HepG2 (cell line): ENCODE measurements at regions not wholly inside any gene's neighbourhood (a gene's known extent, or its start where the extent isn't known, plus 50 kb on each side); places are given as distances from the start of the nearest gene placed in this dataset.

ENCODE experiments used
- ATAC-seq: fragments of 200-7000 bp; cut with Tn5 transposase; 3 replicates; pipeline ENCODE4 v1.9.1; 2020; ENCODE audit warnings: mild to moderate bottlenecking, moderate library complexity
- BruUV-seq: library from RNA; stranded (reverse); fragments of 400-500 nt; replicated peaks from 2 replicates; lab custom pipeline; 2021; lab: Mats Ljungman, UMichigan
- CTCF ChIA-PET: fragments of 300-600 bp; formaldehyde crosslinking; extraction: SDS; loops from one replicate; lab custom pipeline; 2021; ENCODE audit warnings: low total read pairs, inconsistent platforms, low intra/inter-chr PET ratio; lab: Yijun Ruan, JAX
- POLR2A ChIA-PET: fragments of 350-600 bp; sonication (Branson Sonifier 250); formaldehyde crosslinking; loops from one replicate; lab custom pipeline; 2020; ENCODE audit warnings: antibody characterized with exemption, inconsistent platforms; lab: Yijun Ruan, JAX
- DNase-seq: peaks from one replicate; pipeline ENCODE4 v3.0.0-alpha.2; 2015; ENCODE audit warnings: low spot score
- FAIRE-seq: peaks from 3 replicates; lab custom pipeline; 2011; peaks lifted over from hg19 to GRCh38; lab: Jason Lieb, UNC
- H2AFZ ChIP-seq: one replicate; pipeline ENCODE4 v1.6.1; 2011; ENCODE audit warnings: low read length, inconsistent platforms
- H3K27ac ChIP-seq: fragments of 300-600 bp; 3 replicates; pipeline ENCODE4 v1.8.0; 2011; ENCODE audit warnings: mixed run types, mild to moderate bottlenecking, mixed read lengths, low read length, inconsistent platforms; ENCODE audit not compliant: insufficient read depth; ENCODE audit errors: extremely low read length
- H3K27me3 ChIP-seq, 2 experiments: fragments of 200-600 bp in 1 of 2; 2 replicates in 1 of 2; 3 replicates in 1 of 2; pipeline versions ENCODE4 v1.6.0 to v1.8.0; 2011; ENCODE audit warnings: low read length in 2 of 2, mild to moderate bottlenecking in 2 of 2, moderate library complexity in 2 of 2, inconsistent platforms in 1 of 2; ENCODE audit not compliant: insufficient read depth in 2 of 2, control insufficient read depth in 1 of 2
- H3K36me3 ChIP-seq, 2 experiments: fragments of 200-600 bp in 1 of 2; replicated peaks in 1 of 2; 2 replicates in 1 of 2; 3 replicates in 1 of 2; pipeline versions ENCODE4 v1.5.1 to v1.8.0; 2011; ENCODE audit warnings: low read length in 2 of 2, inconsistent platforms in 1 of 2; ENCODE audit not compliant: insufficient read depth in 2 of 2, control insufficient read depth in 1 of 2
- H3K4me1 ChIP-seq: 2 replicates; pipeline ENCODE4 v1.5.1; 2012; ENCODE audit warnings: low read length, inconsistent platforms; ENCODE audit not compliant: insufficient read depth
- H3K4me2 ChIP-seq: 2 replicates; pipeline ENCODE4 v1.6.0; 2011; ENCODE audit warnings: low read depth, low read length, inconsistent platforms
- H3K4me3 ChIP-seq, 3 experiments: fragments of 200-600 bp in 1 of 3; sonication (generic), shearing (Covaris generic) in 1 of 3; replicated peaks in 1 of 3; 2 replicates each; pipeline ENCODE4 v1.5.1; 2011 to 2016; ENCODE audit warnings: low read length in 3 of 3, inconsistent platforms in 2 of 3, low read depth in 2 of 3, mild to moderate bottlenecking in 2 of 3, control low read depth in 1 of 3, mixed read lengths in 1 of 3; ENCODE audit not compliant: insufficient read depth in 1 of 3
- H3K79me2 ChIP-seq: one replicate; pipeline ENCODE4 v1.6.1; 2011; ENCODE audit warnings: low read length, inconsistent platforms; ENCODE audit not compliant: insufficient read depth
- H3K9ac ChIP-seq: 2 replicates; pipeline ENCODE4 v1.6.0; 2011; ENCODE audit warnings: mild to moderate bottlenecking, low read depth, low read length, inconsistent platforms; ENCODE audit not compliant: insufficient read depth
- H3K9me3 ChIP-seq: 2 replicates; pipeline ENCODE4 v1.5.1; 2012; ENCODE audit warnings: mild to moderate bottlenecking, low read length
- H4K20me1 ChIP-seq: 2 replicates; pipeline ENCODE4 v1.6.0; 2011; ENCODE audit warnings: inconsistent platforms, mild to moderate bottlenecking, low read length, moderate library complexity; ENCODE audit not compliant: insufficient read depth
- ASH2L ChIP-seq: fragments of 300-600, 200-600 bp; sonication (generic); IDR thresholded peaks from 2 replicates; pipeline ENCODE4 v1.7.0; 2017; ENCODE audit warnings: low read depth, mild to moderate bottlenecking, moderate library complexity, mixed read lengths, low read length; ENCODE audit not compliant: insufficient read length
- ATF6 ChIP-seq: sonication (generic); formaldehyde crosslinking; conservative IDR thresholded peaks from 2 replicates; pipeline ENCODE4 v1.4.0; 2020; ENCODE audit warnings: missing genetic modification reagents
- HOXA3 ChIP-seq: sonication (generic); formaldehyde crosslinking; IDR thresholded peaks from 2 replicates; pipeline ENCODE4 v1.5.0; 2020; ENCODE audit warnings: missing genetic modification reagents
- HOXA5 ChIP-seq: sonication (generic); formaldehyde crosslinking; IDR thresholded peaks from 2 replicates; pipeline ENCODE4 v1.4.0; 2020; ENCODE audit warnings: missing genetic modification reagents
- ISX ChIP-seq: sonication (generic); formaldehyde crosslinking; conservative IDR thresholded peaks from 2 replicates; pipeline ENCODE4 v1.5.0; 2020; ENCODE audit warnings: missing genetic modification reagents
- KDM5B ChIP-seq: sonication (generic); formaldehyde crosslinking; IDR thresholded peaks from 2 replicates; pipeline ENCODE4 v1.4.0; 2020; ENCODE audit warnings: missing genetic modification reagents, mild to moderate bottlenecking, borderline replicate concordance
- KLF11 ChIP-seq: IDR thresholded peaks from 2 replicates; pipeline ENCODE4 v1.6.1; 2016; ENCODE audit warnings: missing compliant biosample characterization
- MAF1 ChIP-seq: sonication (generic); formaldehyde crosslinking; IDR thresholded peaks from 2 replicates; pipeline ENCODE4 v1.5.0; 2020; ENCODE audit warnings: missing genetic modification reagents, borderline replicate concordance
- MIER3 ChIP-seq: IDR thresholded peaks from 2 replicates; pipeline ENCODE4 v1.6.1; 2016; ENCODE audit warnings: missing compliant biosample characterization, borderline replicate concordance
- MIXL1 ChIP-seq: IDR thresholded peaks from 2 replicates; pipeline ENCODE4 v1.6.1; 2016
- POLR2A ChIP-seq, 2 experiments: IDR thresholded peaks; 2 replicates each; pipeline ENCODE4 v1.6.1; 2011; ENCODE audit warnings: low read depth in 2 of 2, low read length in 2 of 2, mild to moderate bottlenecking in 1 of 2, moderate library complexity in 1 of 2; ENCODE audit not compliant: insufficient read depth in 1 of 2
- SCMH1 ChIP-seq: sonication (generic); formaldehyde crosslinking; IDR thresholded peaks from 2 replicates; pipeline ENCODE4 v1.9.0; 2021; ENCODE audit warnings: missing genetic modification reagents, mild to moderate bottlenecking, borderline replicate concordance
- TAF15 ChIP-seq: fragments of 200-400 bp; formaldehyde crosslinking; IDR thresholded peaks from one replicate; pipeline ENCODE4 v1.6.1; 2018; ENCODE audit warnings: mild to moderate bottlenecking, low read depth, low read length; ENCODE audit not compliant: poor library complexity, severe bottlenecking
- TP53 ChIP-seq: sonication (generic); formaldehyde crosslinking; conservative IDR thresholded peaks from 2 replicates; pipeline ENCODE4 v1.4.0; 2020; ENCODE audit warnings: missing genetic modification reagents
- ZBTB38 ChIP-seq: sonication (generic); formaldehyde crosslinking; IDR thresholded peaks from 2 replicates; pipeline ENCODE4 v1.5.1; 2020; ENCODE audit warnings: mild to moderate bottlenecking, missing genetic modification reagents
- ZNF317 ChIP-seq: sonication (generic); formaldehyde crosslinking; IDR thresholded peaks from 2 replicates; pipeline ENCODE4 v1.5.0; 2020; ENCODE audit warnings: mild to moderate bottlenecking, missing genetic modification reagents
- ZNF468 ChIP-seq: sonication (generic); formaldehyde crosslinking; IDR thresholded peaks from 2 replicates; pipeline ENCODE4 v1.8.0; 2022; ENCODE audit warnings: mild to moderate bottlenecking, moderate library complexity, missing genetic modification reagents
- ZNF513 ChIP-seq: sonication (generic); formaldehyde crosslinking; conservative IDR thresholded peaks from 2 replicates; pipeline ENCODE4 v1.5.0; 2020; ENCODE audit warnings: missing genetic modification reagents
- ZZZ3 ChIP-seq: sonication (generic); formaldehyde crosslinking; IDR thresholded peaks from 2 replicates; pipeline ENCODE4 v1.4.0; 2020; ENCODE audit warnings: missing genetic modification reagents, mild to moderate bottlenecking, borderline replicate concordance
- WGBS: methylation state at CpG from one replicate; pipeline ENCODE4 v1.1.6; 2017; ENCODE audit warnings: low lambda C conversion rate; 5-methylcytosine and 5-hydroxymethylcytosine counted together
- in situ Hi-C: cut with HindIII; loops from 2 replicates; pipeline ENCODE4 v1.10.0; 2017; ENCODE audit warnings: low pct_unique_long_range_greater_than_20kb; ENCODE audit not compliant: extremely low pct_ligation_motif_present
- intact Hi-C: fragments of 100-400 bp; cut with micrococcal nuclease; formaldehyde crosslinking; loops from one replicate; pipeline ENCODE4 v1.10.0; 2022; ENCODE audit not compliant: unreplicated experiment

GRCh38 chr1:82520611-82521010 is 719.9 kb downstream of the ADGRL2 start:
- in situ Hi-C loops, result no loop called here
- DNase-seq (no peak), FAIRE-seq (no peak), ATAC-seq (no peak)
- no peaks in the 10 kb centered on the region for H3K79me2 ChIP-seq
- H3K27me3 ChIP-seq, result no peaks in the 10 kb centered on the region
- no peak overlapping the region for H2AFZ ChIP-seq
- H3K27ac ChIP-seq, result no peak overlapping the region
- no peaks in the 10 kb centered on the region for H3K4me1 ChIP-seq
- H3K4me2 ChIP-seq, result no peak overlapping the region
- H3K9me3 ChIP-seq, result peaks cover 67% of the 10 kb centered on the region
- no TSS peak for BruUV-seq
- ChIA-PET CTCF (no interaction called here), POLR2A (no interaction called here)
- H4K20me1 ChIP-seq, result no peaks in the 10 kb centered on the region
- intact Hi-C loops, result no loop called here
- H3K9ac ChIP-seq, result no peak overlapping the region
- 0% methylated on average over 1 of the region's 1 CpG for WGBS
- no peaks in the 10 kb centered on the region for H3K36me3 ChIP-seq
- no peak overlapping the region for H3K4me3 ChIP-seq
- TF ChIP-seq KLF11 (CRISPR knock-in tag), result no peak
- TF ChIP-seq ZBTB38 (CRISPR knock-in tag), result no peak
- no peak for TF ChIP-seq ISX
- TF ChIP-seq ASH2L, result no peak
- no peak for TF ChIP-seq MIER3 (CRISPR knock-in tag)
- no peak for TF ChIP-seq HOXA5 (CRISPR knock-in tag)
- no peak for TF ChIP-seq ZNF468 (CRISPR knock-in tag)
- no peak for TF ChIP-seq KDM5B
- no peak for TF ChIP-seq TP53 (CRISPR knock-in tag)
- TF ChIP-seq SCMH1 (CRISPR knock-in tag), result no peak
- no peak for TF ChIP-seq POLR2A (IDR thresholded peaks at IDR 0.05; ENCODE audit: insufficient read depth in 1 of 2, low read depth in 2 of 2, low read length in 2 of 2)
- TF ChIP-seq MAF1, result no peak
- TF ChIP-seq TAF15, result no peak
- no peak for TF ChIP-seq HOXA3 (CRISPR knock-in tag)
- no peak for TF ChIP-seq MIXL1
- TF ChIP-seq ZNF317 (CRISPR knock-in tag), result no peak
- TF ChIP-seq ZNF513 (CRISPR knock-in tag), result no peak
- no peak for TF ChIP-seq ZZZ3
- no peak for TF ChIP-seq ATF6 (CRISPR knock-in tag)
